ENCODE measurements at regions not wholly inside any gene's neighbourhood (a gene's known extent, or its start where the extent isn't known, plus 50 kb on each side); places are given as distances from the start of the nearest gene placed in this dataset.

GRCh38 chr1:79874289-79874688, 867.8 kb upstream of the ADGRL4 start (continued):
- TF ChIP-seq YY1 (IDR thresholded peaks at IDR 0.05): no peak
- TF ChIP-seq SP1 (IDR thresholded peaks at IDR 0.05): no peak
- no peak for TF ChIP-seq NR2F2 (IDR thresholded peaks at IDR 0.05)
- no peak for TF ChIP-seq FOXA1 (IDR thresholded peaks at IDR 0.05)

- H3K4me1 ChIP-seq (ENCODE audit: control insufficient read depth in 4 of 4, insufficient read depth in 4 of 4, low read length in 3 of 4): no peaks in the 10 kb centered on the region
- H3K9me3 ChIP-seq (ENCODE audit: control insufficient read depth in 4 of 4, low read length in 3 of 4): peaks cover 0 to 4% (median 0%) of the 10 kb centered on the region in 4 donors
- no peaks in the 10 kb centered on the region for H3K27me3 ChIP-seq (ENCODE audit: control insufficient read depth in 4 of 4, insufficient read depth in 4 of 4, low read length in 3 of 4)
- H3K4me3 ChIP-seq (ENCODE audit: low read depth in 1 of 3, low read length in 3 of 3): no peak overlapping the region
- H3K36me3 ChIP-seq (ENCODE audit: control insufficient read depth in 4 of 4, insufficient read depth in 3 of 4, low read depth in 1 of 4, low read length in 3 of 4): no peaks in the 10 kb centered on the region
- TF ChIP-seq, protein P1, sequence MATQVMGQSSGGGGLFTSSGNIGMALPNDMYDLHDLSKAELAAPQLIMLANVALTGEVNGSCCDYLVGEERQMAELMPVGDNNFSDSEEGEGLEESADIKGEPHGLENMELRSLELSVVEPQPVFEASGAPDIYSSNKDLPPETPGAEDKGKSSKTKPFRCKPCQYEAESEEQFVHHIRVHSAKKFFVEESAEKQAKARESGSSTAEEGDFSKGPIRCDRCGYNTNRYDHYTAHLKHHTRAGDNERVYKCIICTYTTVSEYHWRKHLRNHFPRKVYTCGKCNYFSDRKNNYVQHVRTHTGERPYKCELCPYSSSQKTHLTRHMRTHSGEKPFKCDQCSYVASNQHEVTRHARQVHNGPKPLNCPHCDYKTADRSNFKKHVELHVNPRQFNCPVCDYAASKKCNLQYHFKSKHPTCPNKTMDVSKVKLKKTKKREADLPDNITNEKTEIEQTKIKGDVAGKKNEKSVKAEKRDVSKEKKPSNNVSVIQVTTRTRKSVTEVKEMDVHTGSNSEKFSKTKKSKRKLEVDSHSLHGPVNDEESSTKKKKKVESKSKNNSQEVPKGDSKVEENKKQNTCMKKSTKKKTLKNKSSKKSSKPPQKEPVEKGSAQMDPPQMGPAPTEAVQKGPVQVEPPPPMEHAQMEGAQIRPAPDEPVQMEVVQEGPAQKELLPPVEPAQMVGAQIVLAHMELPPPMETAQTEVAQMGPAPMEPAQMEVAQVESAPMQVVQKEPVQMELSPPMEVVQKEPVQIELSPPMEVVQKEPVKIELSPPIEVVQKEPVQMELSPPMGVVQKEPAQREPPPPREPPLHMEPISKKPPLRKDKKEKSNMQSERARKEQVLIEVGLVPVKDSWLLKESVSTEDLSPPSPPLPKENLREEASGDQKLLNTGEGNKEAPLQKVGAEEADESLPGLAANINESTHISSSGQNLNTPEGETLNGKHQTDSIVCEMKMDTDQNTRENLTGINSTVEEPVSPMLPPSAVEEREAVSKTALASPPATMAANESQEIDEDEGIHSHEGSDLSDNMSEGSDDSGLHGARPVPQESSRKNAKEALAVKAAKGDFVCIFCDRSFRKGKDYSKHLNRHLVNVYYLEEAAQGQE (IDR thresholded peaks at IDR 0.05): no peak
- TF ChIP-seq, protein P2, sequence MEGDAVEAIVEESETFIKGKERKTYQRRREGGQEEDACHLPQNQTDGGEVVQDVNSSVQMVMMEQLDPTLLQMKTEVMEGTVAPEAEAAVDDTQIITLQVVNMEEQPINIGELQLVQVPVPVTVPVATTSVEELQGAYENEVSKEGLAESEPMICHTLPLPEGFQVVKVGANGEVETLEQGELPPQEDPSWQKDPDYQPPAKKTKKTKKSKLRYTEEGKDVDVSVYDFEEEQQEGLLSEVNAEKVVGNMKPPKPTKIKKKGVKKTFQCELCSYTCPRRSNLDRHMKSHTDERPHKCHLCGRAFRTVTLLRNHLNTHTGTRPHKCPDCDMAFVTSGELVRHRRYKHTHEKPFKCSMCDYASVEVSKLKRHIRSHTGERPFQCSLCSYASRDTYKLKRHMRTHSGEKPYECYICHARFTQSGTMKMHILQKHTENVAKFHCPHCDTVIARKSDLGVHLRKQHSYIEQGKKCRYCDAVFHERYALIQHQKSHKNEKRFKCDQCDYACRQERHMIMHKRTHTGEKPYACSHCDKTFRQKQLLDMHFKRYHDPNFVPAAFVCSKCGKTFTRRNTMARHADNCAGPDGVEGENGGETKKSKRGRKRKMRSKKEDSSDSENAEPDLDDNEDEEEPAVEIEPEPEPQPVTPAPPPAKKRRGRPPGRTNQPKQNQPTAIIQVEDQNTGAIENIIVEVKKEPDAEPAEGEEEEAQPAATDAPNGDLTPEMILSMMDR (IDR thresholded peaks at IDR 0.05; ENCODE audit: low read depth, low read length, missing input control): no peak
- TF ChIP-seq FOXA2 (IDR thresholded peaks at IDR 0.05): no peak
- TF ChIP-seq HNF4G (IDR thresholded peaks at IDR 0.05): no peak
- TF ChIP-seq HNF4A (conservative IDR thresholded peaks at IDR 0.05): no peak
- TF ChIP-seq RXRA (IDR thresholded peaks at IDR 0.05): no peak
- no peak for TF ChIP-seq ZBTB33 (IDR thresholded peaks at IDR 0.05)
- no peak for TF ChIP-seq NR2F2 (IDR thresholded peaks at IDR 0.05)
- no peak for TF ChIP-seq YY1 (IDR thresholded peaks at IDR 0.05)
- no peak for TF ChIP-seq EGR1 (IDR thresholded peaks at IDR 0.05; ENCODE audit: low read depth in 2 of 2)
- no peak for TF ChIP-seq RAD21 (IDR thresholded peaks at IDR 0.05)
- TF ChIP-seq JUND (IDR thresholded peaks at IDR 0.05): no peak
- TF ChIP-seq, protein P3, sequence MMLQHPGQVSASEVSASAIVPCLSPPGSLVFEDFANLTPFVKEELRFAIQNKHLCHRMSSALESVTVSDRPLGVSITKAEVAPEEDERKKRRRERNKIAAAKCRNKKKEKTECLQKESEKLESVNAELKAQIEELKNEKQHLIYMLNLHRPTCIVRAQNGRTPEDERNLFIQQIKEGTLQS (IDR thresholded peaks at IDR 0.05): no peak
- WGBS: 70% methylated on average over 8 of the region's 8 CpGs
- no peak overlapping the region for H3K9ac ChIP-seq (ENCODE audit: low read depth in 1 of 2, low read length in 2 of 2)
- DNase-seq (ENCODE audit: low spot score): no peak
- no peak overlapping the region for H3K27ac ChIP-seq (ENCODE audit: low read depth in 1 of 2, low read length in 2 of 2)
Observed at GRCh38 chr1:79859212-79859948, 852.9 kb upstream of the ADGRL4 start.

All from liver (tissue), 8 donors.